NCI-H2029 (cell line): ENCODE measurements at regions not wholly inside any gene's neighbourhood (a gene's known extent, or its start where the extent isn't known, plus 50 kb on each side); places are given as distances from the start of the nearest gene placed in this dataset.

Source experiments
- DNase-seq: peaks from one replicate; lab custom pipeline; 2025; lab: John Stamatoyannopoulos, UW

DNA sequence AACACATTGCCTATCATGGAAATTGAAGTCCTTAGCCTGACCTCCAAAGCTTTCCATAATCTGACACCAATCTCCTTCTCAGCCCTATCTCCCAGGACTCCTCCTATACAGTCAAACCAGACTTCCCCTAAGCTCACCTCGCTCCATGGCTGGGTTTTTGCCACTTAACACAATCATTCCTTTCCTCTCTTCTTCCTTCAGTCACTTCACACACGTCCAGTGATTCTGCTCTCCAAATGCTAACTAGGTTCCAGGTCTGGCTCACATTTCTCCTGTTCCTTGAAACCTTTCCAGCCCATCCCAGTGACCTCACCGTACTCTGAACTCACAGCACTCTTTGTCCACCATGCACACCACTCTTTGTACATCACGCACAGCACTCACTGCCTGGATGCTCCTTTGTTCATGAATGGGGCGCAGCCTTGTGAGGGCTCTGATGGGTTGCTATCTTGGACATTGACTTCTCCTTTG, 98.4 kb downstream of the GLUL start:
- no peak for DNase-seq

DNA sequence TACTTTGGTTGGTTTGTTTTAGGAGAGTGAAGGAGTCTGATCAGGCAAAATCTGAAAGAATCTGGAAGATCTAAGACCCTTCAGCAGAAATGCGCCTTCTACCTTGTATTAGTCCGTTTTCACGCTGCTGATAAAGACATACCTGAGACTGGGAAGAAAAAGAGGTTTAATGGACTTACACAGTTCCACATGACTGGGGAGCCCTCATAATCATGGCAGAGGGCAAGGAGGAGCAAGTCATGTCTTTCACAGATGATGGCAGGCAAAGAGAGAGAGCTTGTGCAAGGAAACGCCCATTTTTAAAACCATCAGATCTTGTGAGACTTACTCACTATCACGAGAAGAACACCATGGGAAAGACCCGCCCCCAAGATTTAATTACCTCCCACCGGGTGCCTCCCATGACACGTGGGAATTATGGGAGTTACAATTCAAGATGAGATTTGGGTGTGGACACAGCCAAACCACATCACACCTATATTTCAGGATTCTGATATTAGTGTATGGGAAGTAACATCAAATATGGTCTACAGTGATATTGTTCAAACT, 99.3 kb downstream of the GLUL start:
- DNase-seq: no peak

DNA sequence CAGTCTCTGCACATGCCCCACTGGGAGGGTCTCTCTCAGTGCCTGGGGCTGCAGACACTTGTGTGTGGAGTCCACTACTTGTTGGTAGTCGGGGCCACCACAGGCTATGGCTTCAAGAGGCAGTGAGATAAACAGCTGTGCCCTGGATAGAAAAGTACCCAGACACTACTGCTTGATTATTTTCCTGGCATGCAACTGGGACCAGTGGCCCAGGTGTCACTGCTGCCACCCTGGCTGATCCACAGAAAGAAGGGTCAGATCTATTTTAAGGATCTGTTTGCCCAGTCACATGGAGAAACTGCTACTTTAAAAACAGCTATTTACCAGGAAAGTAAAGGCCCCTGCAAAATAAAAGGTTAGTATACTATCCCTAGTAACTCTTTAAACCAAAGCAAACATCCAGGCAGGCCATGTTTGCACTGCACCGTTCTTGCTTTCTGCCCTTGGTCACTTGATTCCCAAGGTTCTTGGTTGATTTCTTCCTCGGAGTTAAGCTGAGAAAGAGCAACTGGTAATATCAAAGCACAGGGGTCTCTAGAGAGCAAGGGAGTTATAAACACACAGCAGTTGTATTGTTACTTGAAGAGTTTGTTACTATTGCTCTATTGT, 99.9 kb downstream of the GLUL start:
- DNase-seq: no peak

DNA sequence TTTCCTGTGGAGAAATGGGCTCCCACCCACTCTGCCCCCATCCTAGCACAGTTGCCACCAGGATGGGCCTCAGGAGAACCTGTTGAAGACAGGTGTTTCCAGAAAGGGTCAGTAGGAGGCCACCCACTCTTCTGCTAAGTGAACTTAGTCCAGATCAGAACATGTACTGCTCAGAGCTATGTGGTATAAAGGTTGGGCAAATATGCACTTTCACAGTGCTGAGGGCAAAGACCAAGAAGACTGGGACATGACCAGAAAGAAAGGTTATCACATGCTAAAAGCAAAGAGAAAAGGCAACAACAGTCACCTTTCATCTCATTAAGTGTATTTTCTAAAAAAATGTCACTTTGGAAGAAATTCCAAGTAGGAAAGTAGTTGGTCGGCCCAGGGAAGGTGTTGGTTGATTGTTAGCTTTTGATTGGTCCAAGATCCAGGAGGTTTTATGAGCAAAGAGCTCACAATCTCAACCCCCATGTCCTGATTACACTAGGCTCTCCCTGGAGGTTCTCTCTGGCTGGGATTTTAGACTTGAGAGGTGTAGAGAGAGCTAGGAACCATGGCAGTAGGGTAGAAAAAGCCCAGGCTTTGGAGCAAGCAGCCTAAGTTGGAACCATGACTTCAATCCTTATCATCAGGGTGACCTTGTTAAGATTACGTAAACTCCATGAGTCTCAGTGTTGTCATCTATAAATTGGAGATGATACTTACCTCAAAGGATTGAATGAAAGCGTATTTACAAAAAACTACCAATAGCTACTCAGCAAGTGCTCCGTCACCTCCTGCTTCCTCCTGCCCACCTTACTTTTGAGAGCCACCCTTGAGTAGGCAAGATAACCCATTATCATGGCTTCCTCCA, 102.6 kb downstream of the GLUL start:
- DNase-seq: no peak

DNA sequence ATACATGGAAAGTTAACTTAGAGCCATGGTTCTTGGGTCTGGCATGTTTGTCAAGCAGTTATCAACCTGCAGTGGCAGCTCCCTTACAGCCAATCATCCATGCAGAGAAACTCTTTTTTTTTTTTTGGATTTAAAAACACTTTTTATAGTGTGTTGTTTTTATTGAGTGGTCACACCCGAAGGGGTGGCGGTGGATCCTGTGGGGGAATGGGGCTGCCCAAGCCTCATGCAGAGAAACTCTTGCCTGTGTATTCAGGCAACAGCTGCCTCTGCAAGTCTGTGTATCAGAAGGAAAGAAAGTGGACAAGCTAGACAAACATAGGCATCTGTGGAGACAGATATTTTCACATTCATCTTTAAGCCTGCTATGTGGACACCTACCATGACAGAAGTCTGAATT, 104.8 kb downstream of the GLUL start:
- no peak for DNase-seq

DNA sequence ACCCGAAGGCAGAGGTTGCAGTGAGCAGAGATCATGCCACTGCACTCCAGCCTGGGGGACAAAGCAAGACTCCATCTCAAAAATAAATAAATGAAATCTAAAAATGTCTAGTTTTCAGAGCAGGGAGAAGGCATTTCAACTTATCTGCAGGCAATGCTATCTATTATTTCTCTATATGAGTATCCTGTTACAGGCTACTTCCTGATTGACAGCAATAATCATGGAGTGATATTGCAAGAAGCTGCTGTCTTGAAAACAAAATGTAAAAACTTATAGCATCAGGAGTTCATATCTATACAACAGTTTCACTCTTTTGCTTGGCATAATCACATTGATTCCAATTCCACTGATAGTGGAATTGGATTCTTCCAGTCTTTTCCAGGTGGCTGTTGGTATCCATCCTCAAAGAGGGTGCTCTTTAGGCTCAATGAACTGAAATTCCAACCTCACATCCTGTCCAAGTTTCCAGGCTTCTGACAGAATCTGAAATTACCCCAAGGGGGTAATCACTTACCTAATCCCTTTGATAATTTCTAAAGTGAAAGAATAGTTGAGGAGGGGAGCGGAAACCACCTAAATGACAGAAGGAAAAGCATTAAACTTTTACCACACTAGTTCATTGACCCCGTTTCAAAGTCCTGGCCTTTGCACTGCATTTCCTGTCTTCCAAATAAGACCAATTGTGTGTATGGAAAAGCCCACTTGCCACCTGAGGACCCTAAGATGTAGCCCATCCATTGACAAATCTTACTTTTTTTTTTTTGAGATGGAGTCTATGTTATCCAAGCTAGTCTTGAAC, 107.6 kb downstream of the GLUL start:
- DNase-seq: no peak

DNA sequence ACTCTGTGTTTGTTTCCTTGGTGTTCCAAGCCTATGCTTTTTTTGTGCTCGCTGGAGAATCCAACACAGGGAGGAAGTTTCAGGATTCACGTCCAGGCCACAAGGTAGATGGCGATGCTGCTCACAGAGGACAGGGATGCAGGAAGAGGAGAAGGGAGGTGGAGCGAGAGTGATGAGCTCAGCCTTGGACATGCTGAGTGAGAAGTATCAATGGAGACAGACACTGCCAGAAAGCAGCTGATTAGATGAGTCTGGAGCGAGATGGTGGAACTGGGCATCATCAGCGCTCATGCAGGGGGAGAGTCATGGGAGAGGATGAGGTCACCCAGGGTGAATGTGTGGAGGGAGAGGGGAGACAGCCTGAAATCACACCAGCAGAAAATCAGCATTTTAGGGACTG, 110.0 kb downstream of the GLUL start:
- DNase-seq: no peak

DNA sequence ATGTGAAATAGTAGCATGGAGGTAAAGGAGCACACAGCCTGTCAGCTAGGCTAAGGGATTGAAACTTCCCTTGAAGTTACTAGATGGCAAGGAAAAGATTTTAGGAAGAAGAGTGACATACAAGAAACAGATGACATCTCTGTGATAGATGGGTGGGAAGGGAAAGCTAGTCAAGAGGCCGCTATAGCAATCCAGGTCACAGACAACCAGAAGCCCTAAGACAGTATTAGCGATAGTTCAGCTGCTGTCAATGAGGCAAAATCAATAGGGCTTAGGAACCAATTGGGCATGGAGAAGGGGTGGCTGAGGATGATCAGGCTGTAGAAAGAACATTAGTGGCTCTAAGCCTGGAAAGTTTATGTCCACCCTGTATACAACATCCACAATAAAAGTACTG, 111.1 kb downstream of the GLUL start:
- no peak for DNase-seq

DNA sequence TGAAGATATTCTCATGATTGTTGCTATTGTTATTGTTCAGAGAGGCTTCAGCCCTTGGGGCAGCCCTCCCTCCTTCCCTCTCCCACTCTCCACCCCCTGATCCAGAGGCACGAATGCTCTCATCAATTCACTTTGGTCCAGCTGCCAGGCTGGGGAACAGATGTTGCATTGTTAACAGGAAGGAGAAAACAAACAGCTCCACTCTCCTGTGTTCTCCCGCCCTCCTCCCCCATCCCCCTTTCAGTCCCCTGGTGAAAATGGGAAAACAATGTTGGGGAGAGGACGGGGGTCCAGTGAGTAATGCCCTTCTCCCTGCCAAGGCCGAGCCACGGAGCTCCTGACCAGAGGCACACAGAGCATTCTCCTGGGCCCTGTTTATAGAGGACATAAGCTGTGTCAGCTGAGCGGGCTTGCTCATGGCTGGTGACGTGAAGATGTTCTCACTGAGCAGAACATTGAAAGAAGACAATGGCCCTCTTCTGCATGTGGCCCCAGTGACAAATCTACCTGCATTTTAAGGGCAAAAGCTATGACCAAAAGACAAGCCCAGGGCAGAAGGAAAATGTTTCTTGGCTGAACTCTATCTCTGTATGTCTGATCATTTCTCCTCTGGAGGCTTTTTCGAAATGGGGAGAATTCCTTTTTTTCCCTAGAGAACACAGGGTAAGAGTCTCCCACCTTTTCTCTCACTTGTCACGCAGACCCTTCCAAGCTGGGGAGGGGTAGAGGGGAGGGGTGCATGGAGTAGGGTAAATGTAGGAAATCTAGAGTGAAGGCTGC, 111.7 kb downstream of the GLUL start:
- peak; percentile 78 for DNase-seq

DNA sequence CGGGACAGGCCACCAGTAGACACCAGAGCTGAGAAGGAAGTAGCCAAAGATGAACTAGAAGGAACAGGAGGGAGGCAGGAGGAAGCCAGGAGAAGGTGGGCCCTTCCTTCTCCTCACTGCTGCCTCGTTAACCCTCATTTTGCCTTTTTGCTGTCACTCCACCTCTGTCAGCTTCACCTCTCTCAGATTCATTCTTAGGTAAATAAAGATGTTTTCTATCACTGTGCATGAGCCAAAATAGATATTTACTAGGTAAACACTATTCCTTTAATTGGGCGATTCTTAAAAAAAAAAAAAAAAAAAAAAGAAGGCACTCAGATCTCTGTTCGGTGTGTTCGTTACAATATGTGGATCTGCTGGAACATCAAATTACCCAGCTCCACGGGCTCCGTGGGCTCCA, 112.3 kb downstream of the GLUL start:
- DNase-seq: peak; percentile 57

DNA sequence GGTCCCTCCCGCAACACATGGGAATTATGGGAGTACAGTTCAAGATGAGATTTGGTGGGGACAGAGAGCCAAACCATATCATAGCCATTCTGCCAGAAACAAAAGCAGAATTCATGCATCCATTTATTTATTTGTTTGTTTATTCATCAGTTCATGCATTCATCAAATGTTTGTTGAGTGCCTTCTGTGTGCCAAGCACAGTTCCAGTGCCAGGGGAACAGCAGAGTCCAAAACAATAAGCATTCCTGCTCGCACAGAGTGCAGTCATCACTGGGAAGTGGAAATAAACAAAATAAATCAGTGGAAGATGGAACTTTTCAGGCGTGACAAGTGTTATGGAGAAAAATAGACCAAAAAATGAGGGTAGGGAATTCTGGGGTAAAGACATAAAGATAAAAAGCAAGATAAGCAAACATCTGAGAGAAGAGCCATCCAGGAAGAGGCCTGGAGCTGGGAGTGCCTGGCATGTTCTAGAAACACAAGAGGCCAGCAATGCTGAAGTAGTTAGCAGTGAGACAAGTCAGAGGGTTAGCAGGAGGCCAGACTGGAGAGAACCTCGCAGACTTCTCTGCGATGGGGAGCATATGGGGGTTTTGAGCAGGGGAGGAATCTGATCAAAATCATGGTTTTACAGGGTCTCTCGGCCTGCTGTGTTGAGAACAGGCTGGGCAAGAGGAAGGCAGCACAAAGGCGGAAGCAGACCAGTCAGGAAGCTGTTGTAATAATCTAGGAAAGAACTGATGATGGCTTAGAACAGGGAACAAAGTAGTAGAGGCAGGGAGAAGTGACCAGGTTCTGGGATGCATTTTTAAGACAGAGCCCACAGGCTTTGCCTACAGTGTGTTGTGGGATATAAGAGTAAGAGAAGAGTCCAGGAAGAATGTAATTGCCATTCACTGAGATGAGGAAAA, 113.2 kb downstream of the GLUL start:
- DNase-seq: no peak

DNA sequence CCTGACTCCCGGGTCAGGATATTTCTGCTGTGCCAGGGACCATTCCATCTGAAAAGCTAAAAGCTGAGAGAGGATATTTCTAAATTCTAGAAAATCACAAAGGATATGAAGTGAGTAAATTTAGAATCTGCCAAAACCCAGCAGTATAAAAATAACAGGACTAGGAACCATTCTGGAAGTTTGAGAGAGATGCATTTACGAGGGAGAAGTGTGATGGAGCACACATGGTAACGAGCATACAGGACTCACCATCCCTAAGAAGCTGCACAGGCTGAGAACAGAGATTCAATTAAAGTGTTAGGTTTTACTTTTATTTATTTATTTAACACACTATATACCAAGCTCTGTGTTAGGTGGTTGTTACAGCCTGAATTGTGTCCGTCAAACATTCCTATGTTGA, 116.3 kb downstream of the GLUL start:
- DNase-seq: no peak

DNA sequence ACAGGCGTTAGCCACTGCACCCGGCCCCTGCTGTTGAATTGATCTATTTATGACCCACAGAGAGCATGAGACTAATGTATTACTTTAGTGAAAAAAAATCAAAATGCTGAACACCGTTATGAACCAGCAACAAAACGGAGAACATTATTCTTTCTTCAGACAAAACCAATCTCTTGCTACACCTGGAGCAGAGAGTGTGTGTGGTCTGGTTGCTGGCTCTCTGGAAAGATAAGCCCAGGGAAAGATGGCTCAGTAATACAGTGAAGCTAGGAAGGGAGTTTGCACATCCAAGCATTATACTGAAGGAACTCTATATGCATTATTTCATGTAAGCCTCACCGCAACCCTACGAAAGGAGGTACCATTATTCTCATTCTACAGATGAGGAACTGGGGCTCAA, 117.0 kb downstream of the GLUL start:
- DNase-seq: no peak

DNA sequence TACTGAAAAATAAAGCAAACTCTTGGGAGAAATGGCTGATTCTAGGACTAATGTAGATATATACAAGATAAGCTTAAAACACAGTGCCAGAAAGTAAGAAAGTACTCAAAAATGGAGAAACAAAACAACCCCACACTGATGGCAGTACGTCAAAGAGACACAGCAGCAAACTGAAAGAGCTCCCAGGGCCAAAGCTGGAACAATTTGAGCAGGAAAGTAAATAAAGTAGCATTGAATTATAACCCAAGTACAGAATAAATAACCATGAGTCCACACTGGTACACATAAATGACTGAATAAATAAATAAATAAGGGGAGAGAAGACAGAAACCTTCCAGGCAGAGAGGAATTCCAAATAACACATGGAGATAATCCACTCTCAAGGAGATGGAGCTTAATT, 120.9 kb downstream of the GLUL start:
- DNase-seq: no peak

DNA sequence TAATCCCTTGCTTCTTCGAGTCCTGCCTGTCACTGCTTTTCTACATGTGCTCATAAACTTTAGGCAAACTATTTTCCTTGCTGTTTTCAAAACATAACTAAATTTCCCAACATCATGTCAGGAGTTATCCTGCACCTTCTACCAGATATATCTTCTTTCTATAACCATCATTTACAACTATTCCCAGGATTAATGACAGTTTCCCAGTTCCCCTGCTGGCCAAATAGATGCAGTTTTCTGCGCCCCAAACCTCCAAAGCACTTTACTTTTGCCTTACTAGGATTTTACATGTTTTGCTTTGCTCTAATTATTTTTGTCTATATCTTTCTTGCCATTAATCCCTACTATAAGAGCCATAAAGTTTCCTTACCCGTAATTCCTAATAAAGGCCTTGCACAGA, 122.5 kb downstream of the GLUL start:
- DNase-seq: no peak

DNA sequence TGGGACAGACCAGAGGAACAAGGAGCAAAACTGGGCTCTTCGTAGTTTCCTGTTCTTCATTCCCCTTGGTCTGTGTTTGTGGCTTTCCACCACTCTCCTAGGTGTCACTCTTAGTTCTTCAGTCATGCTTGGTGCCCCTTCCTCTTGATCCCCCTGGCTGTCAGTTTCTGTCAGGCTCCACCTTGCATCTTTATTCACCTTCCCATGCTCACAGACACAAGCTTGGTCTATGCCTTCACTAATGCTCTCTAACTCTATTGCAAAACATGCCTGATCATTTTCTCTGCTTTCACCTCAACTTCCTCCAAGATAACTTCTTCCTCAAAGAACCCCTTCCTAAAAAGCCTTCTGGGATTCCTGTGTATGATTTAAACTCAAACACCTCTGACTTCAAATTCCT, 122.9 kb downstream of the GLUL start:
- no peak for DNase-seq

DNA sequence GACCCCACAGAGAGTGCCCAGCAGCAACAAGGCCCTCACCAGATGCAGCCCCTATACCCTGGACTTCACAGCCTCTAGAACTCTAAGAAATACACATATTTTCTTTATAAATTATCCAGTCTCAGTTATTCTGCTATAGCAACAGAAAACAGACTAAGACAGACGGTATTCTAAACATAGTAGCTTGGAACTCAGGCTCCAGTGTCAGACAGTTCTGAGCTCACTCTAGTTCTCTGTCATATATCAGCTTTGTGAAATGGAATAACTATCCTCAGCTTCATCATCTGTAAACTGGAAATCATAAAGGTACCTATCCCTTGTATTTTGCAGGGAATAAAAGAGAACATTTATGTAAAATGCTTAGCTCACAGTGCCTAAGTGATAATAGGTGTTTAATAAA, 127.4 kb downstream of the GLUL start:
- DNase-seq: no peak

DNA sequence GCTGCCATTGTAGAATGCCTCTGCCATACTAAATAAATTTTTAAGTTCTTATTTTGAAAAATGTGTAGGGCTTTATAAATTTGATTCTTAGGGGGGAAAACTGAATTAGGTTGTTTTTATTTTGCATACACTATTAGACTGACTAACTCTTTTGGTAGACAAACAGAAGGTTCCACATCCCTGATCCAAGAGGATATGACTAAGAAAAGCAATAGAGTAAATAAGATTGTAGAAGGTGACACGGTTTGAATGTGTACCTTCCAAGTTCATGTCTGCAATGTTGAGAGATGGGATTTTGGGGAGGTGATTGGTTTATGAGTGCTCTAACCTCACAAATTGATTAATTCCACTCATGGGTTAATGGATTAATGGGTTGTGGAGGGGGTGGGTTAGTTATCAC, 127.9 kb downstream of the GLUL start:
- no peak for DNase-seq

DNA sequence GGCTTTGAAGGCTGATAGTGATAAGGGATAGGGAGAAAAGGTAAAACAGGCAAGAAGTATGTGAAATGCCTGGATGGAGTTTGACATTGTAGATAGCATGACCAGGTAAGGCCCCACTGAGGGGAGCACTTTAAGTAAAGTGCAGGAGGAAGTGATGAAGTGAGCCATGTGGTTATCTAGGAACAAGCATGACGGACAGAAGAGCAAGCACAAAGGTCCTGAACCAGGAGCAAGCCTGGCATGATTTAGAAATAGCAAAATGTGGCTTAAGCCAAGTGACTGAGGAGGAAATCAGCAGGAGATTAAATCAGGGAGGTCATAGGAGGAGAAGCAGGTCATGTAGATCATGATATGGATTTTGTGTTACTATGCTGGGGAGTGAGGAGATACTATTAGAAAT, 129.2 kb downstream of the GLUL start:
- no peak for DNase-seq

DNA sequence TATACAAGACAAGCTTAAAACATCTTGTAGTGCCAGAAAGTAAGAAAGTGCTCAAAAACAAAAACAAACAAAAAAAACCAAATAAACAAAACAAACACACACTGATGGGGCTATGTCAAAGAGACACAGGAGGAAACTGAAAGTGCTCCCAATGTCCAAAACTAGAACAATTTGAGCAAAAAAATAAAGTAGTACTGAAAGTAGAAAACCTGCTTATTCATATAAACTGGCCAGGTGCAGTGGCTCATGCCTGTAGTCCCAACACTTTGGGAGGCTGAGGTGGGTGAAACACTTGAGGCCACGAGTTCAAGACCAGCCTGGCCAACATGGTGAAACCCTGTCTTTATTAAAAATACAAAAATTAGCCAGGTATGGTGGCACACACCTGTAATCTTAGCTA, 129.9 kb downstream of the GLUL start:
- no peak for DNase-seq

DNA sequence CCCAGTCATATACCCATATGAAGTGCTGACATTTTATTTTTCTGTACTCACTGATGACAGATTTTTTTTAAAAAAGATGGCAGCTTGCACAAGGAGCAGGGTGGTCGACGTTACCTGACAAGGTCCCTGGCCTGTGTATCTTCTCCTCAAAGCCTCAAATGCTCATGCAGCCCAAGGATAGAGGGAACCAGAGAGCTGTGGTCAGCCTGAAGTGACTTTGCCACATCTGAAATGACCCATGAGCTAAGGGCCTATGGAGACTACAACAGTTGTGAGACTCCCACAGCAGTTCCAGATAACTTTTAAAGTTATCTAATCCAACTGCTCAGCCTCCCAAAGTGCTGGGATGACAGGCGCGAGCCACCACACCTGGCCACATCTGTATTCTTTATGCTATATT, 131.1 kb downstream of the GLUL start:
- no peak for DNase-seq
